ENCODE measurements at regions not wholly inside any gene's neighbourhood (a gene's known extent, or its start where the extent isn't known, plus 50 kb on each side); places are given as distances from the start of the nearest gene placed in this dataset.
"Not testable (repeated sequence)": the region's sequence is repeated elsewhere in the genome, so short reads cannot be mapped to it uniquely, and the experiment has no call there.

DNA sequence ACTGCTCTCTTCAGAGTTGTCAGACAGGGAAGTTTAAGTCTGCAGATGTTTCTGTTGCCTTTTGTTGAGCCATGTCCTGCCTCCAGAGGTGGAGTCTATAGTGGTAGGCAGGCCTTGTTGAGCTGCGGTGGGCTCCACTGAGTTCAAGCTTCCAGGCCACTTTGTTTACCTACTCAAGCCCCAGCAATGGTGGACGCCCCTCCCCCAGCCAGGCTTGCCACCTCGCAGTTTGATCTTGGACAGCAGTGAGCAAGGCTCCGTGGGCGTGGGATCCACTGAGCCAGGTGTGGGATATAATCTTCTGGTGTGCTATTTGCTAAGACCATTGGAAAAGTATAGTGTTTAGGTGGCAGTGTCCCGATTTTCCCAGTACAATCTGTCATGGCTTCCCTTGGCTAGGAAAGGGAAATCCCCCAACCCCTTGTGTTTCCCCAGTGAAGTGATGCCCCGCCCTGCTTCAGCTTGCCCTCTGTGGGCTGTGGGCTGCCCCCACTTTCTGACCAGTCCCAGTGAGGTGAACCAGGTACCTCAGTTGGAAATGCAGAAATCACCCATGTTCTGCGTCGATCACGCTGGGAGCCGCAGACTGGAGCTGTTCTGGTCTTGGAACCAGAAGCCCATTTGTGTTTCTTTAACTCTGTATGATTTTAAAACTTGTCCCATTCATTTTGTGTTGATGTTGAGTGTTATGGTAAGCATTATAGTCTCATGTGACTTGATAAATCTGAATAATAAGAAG, 89.2 kb upstream of the CALCR start:
- TF ChIP-seq CTCF (IDR thresholded peaks at IDR 0.05; ENCODE audit: low read depth, low read length) = no peak
- TF ChIP-seq EZH2phosphoT487 (IDR thresholded peaks at IDR 0.05; ENCODE audit: low read depth) = no peak
- no peak overlapping the region for H3K4me2 ChIP-seq (ENCODE audit: low read length)
- no peak overlapping the region for H2AFZ ChIP-seq (ENCODE audit: low read depth, low read length)
- H3K36me3 ChIP-seq (replicated peaks; ENCODE audit: low read depth, low read length) = no peaks in the 10 kb centered on the region
- H4K20me1 ChIP-seq (ENCODE audit: insufficient read depth, low read length) = no peaks in the 10 kb centered on the region
- no peaks in the 10 kb centered on the region for H3K27me3 ChIP-seq (ENCODE audit: low read depth, low read length)
- no peaks in the 10 kb centered on the region for H3K9me3 ChIP-seq (ENCODE audit: insufficient read depth, low read length)
- no peak overlapping the region for H3K27ac ChIP-seq (ENCODE audit: low read length)
- H3K4me3 ChIP-seq (ENCODE audit: low read length) = no peak overlapping the region
- H3K4me1 ChIP-seq (ENCODE audit: low read length) = no peaks in the 10 kb centered on the region; the same call in 1 of the 2 replicates
- no peak overlapping the region for H3K9ac ChIP-seq (ENCODE audit: low read length)
- H3K79me2 ChIP-seq (ENCODE audit: low read length) = no peaks in the 10 kb centered on the region

- H2AFZ ChIP-seq (ENCODE audit: low read depth, low read length); H3K9me3 ChIP-seq (ENCODE audit: insufficient read depth, low read length); H3K27me3 ChIP-seq (ENCODE audit: low read depth, low read length); H3K9ac ChIP-seq (ENCODE audit: low read length); H3K4me3 ChIP-seq (ENCODE audit: low read length); H3K4me2 ChIP-seq (ENCODE audit: low read length); H3K27ac ChIP-seq (ENCODE audit: low read length); H4K20me1 ChIP-seq (ENCODE audit: insufficient read depth, low read length); H3K4me1 ChIP-seq (ENCODE audit: low read length); H3K79me2 ChIP-seq (ENCODE audit: low read length); H3K36me3 ChIP-seq (replicated peaks; ENCODE audit: low read depth, low read length): not testable (repeated sequence)
These were observed 83.6 kb upstream of the CALCR start for GRCh38 chr7:93658163-93658562.

- Histone ChIP-seq H3K4me1 (ENCODE audit: low read length) (no peaks in the 10 kb centered on the region), H3K9ac (ENCODE audit: low read length) (no peak overlapping the region), H3K4me2 (ENCODE audit: low read length) (no peak overlapping the region), H2AFZ (ENCODE audit: low read depth, low read length) (no peak overlapping the region), H3K9me3 (ENCODE audit: insufficient read depth, low read length) (no peaks in the 10 kb centered on the region), H3K4me3 (ENCODE audit: low read length) (no peak overlapping the region), H3K36me3 (replicated peaks; ENCODE audit: low read depth, low read length) (no peaks in the 10 kb centered on the region), H3K27me3 (ENCODE audit: low read depth, low read length) (no peaks in the 10 kb centered on the region; the same call in 1 of the 2 replicates), H3K79me2 (ENCODE audit: low read length) (no peaks in the 10 kb centered on the region), H4K20me1 (ENCODE audit: insufficient read depth, low read length) (no peaks in the 10 kb centered on the region), H3K27ac (ENCODE audit: low read length) (no peak overlapping the region)
- TF ChIP-seq EZH2phosphoT487 (IDR thresholded peaks at IDR 0.05; ENCODE audit: low read depth) (no peak), CTCF (IDR thresholded peaks at IDR 0.05; ENCODE audit: low read depth, low read length) (no peak)
These were observed 77.2 kb upstream of the CALCR start for GRCh38 chr7:93651603-93652159.

DNA sequence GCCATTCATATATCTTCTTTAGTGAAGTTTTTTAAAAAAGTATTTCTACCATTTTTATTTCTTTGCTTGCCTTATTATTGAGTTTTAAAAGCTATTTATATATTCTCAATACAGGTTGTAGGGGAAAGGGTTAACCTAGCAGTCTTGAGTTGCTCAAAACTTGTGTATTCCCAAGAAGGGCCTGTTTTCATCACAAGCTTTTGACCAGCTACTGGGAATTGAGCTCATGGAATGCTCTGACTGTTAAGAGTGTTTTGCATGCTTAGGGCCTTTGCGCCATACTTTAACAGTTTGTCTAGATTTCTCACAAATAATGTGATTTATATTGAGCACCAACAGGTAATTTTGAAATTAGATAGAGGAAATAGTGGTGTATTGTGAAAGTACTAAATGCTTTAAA, 72.0 kb upstream of the CALCR start:
- H4K20me1 ChIP-seq (ENCODE audit: insufficient read depth, low read length) = no peaks in the 10 kb centered on the region
- no peak overlapping the region for H3K9ac ChIP-seq (ENCODE audit: low read length)
- no peaks in the 10 kb centered on the region for H3K27me3 ChIP-seq (ENCODE audit: low read depth, low read length)
- no peaks in the 10 kb centered on the region for H3K4me1 ChIP-seq (ENCODE audit: low read length)
- no peaks in the 10 kb centered on the region for H3K79me2 ChIP-seq (ENCODE audit: low read length)
- H3K4me3 ChIP-seq (ENCODE audit: low read length) = no peak overlapping the region
- no peaks in the 10 kb centered on the region for H3K36me3 ChIP-seq (replicated peaks; ENCODE audit: low read depth, low read length)
- TF ChIP-seq EZH2phosphoT487 (IDR thresholded peaks at IDR 0.05; ENCODE audit: low read depth) (no peak), CTCF (IDR thresholded peaks at IDR 0.05; ENCODE audit: low read depth, low read length) (no peak)
- H3K4me2 ChIP-seq (ENCODE audit: low read length) = no peak overlapping the region
- H3K27ac ChIP-seq (ENCODE audit: low read length) = no peak overlapping the region
- H2AFZ ChIP-seq (ENCODE audit: low read depth, low read length) = no peak overlapping the region
- H3K9me3 ChIP-seq (ENCODE audit: insufficient read depth, low read length) = no peaks in the 10 kb centered on the region
